ENCODE measurements at regions not wholly inside any gene's neighbourhood (a gene's known extent, or its start where the extent isn't known, plus 50 kb on each side); places are given as distances from the start of the nearest gene placed in this dataset.

DNA sequence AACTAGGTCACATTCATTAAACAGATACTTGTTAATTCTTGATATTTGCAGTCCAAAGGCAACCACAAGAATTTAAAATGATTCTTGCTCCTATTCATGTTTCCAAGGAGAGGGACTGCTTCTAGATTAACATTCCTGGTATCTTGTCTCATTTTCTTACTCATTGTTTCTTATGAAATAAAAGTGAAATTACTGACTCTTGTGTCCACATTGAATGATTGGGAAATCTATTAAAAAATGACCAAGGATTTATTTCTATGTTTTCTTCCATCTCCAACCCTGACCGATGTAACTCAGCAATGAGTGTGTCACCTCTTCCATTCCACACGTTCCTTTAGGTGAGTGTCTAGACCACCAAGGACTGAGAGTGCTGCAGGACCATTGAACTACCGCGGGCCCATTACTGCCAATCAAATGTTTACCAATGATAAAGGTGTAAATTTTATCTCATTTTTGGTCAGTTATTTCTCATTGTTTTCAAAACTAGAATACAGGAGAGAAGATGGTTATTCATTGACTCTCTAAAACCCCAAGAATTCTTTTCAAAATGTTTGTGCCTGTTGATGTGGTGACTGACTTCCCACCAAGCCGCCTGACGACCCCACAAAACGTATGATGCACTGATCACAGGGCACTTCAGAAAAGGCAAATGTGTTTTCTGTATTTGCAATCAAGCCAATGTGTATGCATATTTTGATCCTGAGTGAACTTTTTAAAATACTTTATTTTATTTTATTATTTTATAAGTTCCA is 414.6 kb upstream of the PTBP2 start:
- H3K4me3 ChIP-seq (ENCODE audit: control insufficient read depth, low read depth, low read length): no peak overlapping the region
- TF ChIP-seq, protein P1, sequence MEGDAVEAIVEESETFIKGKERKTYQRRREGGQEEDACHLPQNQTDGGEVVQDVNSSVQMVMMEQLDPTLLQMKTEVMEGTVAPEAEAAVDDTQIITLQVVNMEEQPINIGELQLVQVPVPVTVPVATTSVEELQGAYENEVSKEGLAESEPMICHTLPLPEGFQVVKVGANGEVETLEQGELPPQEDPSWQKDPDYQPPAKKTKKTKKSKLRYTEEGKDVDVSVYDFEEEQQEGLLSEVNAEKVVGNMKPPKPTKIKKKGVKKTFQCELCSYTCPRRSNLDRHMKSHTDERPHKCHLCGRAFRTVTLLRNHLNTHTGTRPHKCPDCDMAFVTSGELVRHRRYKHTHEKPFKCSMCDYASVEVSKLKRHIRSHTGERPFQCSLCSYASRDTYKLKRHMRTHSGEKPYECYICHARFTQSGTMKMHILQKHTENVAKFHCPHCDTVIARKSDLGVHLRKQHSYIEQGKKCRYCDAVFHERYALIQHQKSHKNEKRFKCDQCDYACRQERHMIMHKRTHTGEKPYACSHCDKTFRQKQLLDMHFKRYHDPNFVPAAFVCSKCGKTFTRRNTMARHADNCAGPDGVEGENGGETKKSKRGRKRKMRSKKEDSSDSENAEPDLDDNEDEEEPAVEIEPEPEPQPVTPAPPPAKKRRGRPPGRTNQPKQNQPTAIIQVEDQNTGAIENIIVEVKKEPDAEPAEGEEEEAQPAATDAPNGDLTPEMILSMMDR (conservative IDR thresholded peaks at IDR 0.05; ENCODE audit: control insufficient read depth, insufficient read depth, low read depth, low read length): no peak
- DNase-seq (ENCODE audit: low read depth): peak; percentile 81

DNA sequence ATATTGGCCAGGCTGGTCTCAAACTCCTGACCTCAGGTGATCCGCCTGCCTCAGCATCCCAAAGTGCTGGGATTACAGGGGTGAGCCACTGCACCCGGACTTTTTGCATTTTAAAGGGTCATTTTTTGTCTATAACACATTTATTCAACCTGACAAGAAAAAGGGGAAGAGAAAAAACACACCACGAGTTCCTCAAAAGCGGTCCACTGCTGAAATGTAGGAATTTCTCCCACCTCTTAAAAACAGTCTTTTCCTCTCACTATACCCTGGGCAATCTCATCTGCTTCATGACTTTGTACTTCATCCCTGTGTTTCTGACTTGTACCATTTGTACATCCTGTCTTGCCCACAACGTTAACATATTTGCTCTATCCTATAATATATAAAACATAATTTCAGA is 413.3 kb upstream of the PTBP2 start:
- DNase-seq (ENCODE audit: low read depth): no peak
- TF ChIP-seq, protein P1 (conservative IDR thresholded peaks at IDR 0.05; ENCODE audit: control insufficient read depth, insufficient read depth, low read depth, low read length): no peak
- no peak overlapping the region for H3K4me3 ChIP-seq (ENCODE audit: control insufficient read depth, low read depth, low read length)

DNA sequence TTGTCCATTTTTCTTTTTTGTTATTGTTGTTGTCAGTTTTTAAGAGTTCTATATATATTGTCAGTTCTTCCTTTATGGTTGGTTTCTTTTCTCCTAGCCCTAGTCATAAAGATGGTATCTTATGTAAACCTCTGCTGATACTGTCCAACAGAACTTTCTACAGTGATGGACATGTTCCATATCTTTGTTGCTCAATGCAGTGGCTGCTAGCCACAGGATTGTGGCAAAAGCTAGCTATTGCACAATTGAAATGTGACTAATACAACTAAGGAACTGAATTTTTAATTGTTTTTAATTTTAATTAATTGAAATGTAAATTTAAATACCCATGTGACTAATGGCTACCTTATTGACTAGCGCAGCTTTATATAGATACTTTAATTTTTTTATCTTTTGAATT is 411.8 kb upstream of the PTBP2 start:
- DNase-seq (ENCODE audit: low read depth): peak; percentile 84
- H3K4me3 ChIP-seq (ENCODE audit: control insufficient read depth, low read depth, low read length): no peak overlapping the region
- TF ChIP-seq, protein P1 (conservative IDR thresholded peaks at IDR 0.05; ENCODE audit: control insufficient read depth, insufficient read depth, low read depth, low read length): no peak

DNA sequence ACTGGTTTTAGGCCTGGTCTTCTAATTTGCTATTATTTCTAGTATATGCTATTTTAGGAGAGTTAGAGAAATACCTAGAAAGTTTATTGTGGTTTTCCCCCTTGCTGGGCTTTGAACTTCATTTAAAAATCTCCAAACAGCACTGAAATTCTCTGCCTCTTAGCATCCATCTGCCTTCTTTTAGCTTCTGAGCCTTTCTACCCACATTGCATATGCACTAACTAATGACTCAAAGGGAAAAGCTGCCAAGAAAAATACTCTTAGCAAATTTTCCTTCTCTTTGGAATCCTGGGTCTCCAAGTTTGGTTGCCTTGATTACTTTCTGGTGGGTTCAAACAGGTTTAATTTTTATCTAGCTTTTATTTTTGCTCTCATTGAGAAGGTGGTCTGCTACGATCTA is 408.4 kb upstream of the PTBP2 start:
- TF ChIP-seq, protein P1 (conservative IDR thresholded peaks at IDR 0.05; ENCODE audit: control insufficient read depth, insufficient read depth, low read depth, low read length): no peak
- peak; percentile 86 for DNase-seq (ENCODE audit: low read depth)
- no peak overlapping the region for H3K4me3 ChIP-seq (ENCODE audit: control insufficient read depth, low read depth, low read length)

DNA sequence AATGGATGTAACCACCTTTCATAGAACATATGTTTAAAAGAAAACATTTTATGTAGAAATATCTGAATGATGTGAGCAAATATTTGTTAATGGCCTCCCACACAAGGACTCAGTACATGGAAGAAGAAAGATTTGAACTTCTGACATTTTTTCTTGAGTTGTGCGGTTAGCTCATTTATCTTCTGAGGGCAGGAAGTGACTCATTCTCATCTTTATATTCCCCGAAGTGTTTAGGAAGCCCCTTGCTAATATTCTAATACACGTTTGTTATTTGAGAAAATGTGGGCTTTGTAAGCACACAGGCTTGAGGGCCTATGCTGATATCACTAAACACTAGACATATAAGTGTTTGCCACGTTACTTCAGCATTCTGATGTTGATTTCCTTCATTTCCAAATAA is 392.5 kb upstream of the PTBP2 start:
- no peak overlapping the region for H3K4me3 ChIP-seq (ENCODE audit: control insufficient read depth, low read depth, low read length)
- peak; percentile 45 for DNase-seq (ENCODE audit: low read depth)
- TF ChIP-seq, protein P1 (conservative IDR thresholded peaks at IDR 0.05; ENCODE audit: control insufficient read depth, insufficient read depth, low read depth, low read length): no peak

DNA sequence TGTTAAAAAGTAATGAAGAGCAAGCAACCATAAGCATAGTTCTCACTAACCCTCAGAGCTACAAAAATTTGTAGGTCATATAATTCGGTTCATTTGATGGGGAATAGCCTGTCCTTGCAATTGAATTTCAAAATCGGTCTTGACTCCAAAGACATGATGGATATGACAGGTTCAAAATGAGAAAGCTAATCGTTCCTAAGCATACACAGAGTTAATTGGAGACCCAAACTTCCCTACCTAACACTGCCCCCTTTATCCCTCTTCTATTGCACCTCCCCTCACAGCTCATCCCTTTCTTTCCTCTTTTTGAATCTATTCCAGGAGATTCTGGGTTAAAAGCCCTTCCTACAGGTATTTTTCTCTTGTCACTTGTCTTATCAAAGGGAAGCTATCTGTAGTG is 390.0 kb upstream of the PTBP2 start:
- TF ChIP-seq, protein P1 (conservative IDR thresholded peaks at IDR 0.05; ENCODE audit: control insufficient read depth, insufficient read depth, low read depth, low read length): no peak
- DNase-seq (ENCODE audit: low read depth): no peak

More for the DNA sequence above, 390.0 kb upstream of the PTBP2 start:
- no peak overlapping the region for H3K4me3 ChIP-seq (ENCODE audit: control insufficient read depth, low read depth, low read length)

All from fibroblast of mammary gland (primary cell).